GM18511 (cell line): ENCODE measurements at regions not wholly inside any gene's neighbourhood (a gene's known extent, or its start where the extent isn't known, plus 50 kb on each side); places are given as distances from the start of the nearest gene placed in this dataset.

Source experiments
- ATAC-seq: cut with Tn5 transposase; IDR thresholded peaks from one replicate; pipeline ENCODE4 v1.9.1; 2021; ENCODE audit warnings: mild to moderate bottlenecking, moderate library complexity; ENCODE audit not compliant: unreplicated experiment

DNA sequence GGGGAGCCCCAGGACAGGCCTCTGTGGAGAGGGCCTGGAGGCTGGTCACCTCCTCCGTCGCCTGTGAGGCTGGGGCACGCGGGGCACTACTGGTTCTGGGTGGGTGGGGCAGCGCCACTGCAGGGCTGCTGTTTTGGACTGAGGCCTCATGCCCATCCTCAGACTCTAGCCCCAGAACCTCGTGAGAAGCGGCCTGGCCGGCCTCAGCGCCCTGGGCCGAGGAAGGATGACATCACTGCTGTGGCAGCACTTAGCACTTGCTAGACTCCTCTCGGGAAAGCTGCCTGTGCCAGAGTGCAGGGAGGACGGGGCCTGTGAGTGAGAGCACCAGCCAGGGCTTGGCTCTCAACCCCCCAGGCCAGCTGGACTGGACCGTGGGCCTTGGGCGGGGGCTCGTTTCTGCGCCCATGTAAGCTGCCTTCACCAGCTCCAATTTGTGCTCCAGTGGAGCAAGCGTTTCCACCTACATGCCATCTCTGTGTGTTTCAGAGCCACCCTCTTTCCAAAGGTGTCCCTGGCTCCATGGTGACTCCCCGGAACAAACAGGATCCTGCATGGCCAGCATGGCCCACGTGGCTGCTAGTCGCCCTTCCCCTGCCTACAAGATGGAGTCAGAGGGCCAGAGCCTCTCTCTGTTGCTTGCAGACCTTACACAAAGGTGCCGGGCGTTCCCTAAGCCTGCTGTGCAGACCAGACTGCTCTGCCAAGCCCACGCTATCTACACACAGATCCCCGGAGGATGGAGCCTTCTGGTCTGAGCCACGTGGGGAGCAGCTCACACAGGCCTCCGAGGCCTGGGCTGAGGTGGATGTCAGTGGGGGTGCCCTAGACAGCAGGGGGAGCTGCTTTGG, 102.9 kb downstream of the CTTN start:
- no peak for ATAC-seq

DNA sequence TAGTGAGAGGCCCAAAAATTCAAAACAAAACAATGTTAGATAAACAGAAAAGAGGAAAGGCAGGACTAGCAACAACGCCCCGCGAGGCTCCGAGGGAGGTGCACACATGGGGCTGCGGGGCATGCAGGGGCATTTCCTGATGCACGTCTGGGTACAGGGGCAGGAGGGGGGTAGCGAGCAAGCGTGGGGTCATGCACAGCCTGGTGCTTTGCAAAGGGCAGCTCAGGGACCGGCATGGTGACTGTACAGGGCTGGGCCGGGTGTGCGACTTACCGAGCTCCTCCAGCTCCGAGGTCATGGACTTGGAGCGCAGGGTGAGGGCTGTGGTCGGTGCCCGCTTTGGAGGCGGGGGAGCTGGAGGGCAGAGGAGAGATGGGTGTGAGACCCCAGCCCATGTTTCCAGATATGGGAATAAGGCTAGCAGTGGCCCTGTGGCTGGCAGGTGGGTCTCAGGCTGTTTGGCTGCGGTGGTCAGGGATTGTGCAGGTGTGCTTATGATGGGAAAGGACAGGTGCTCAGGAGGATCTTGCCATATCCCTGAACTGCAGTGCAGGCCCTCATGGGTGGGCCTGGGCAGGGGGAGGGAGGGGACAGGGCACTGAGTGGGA, 103.7 kb downstream of the CTTN start:
- no peak for ATAC-seq

DNA sequence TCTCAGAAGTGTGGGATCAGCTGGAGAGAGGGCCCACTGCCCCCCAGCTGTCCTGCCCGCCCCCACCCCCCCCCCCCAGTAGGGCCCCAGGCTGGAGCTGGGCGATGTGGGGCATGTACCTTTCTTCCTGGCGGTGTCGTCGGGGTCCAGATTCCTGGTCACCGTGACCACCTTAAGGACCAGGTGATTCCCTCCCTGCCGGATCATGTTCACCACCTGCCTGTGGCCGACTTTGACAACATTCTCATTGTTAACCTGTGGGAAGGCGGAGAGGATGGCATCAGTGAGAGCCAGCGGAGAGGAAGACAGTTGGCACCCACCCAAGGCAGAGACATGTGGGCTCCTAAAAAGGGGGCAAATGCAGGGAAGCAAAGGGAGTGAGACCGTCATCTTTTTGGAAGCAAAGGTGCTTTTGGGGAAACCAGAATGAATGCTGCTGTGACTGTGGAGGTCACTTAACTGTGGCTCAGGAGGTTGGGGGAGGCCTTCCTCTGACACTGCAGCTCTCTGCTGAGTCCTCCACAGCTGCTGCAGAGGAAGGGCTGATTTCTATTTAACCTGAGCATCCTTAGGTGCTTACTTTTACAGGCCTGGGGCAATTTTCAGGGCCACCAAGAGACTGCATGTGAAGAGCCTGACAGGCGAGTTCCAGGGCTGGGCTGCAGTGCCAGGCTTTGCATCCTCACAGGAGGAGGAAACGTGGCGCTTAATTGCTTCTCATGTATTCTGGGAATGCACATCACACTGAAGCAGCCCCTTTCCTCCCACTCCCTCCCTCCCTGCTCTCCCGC, 104.5 kb downstream of the CTTN start:
- no peak for ATAC-seq

DNA sequence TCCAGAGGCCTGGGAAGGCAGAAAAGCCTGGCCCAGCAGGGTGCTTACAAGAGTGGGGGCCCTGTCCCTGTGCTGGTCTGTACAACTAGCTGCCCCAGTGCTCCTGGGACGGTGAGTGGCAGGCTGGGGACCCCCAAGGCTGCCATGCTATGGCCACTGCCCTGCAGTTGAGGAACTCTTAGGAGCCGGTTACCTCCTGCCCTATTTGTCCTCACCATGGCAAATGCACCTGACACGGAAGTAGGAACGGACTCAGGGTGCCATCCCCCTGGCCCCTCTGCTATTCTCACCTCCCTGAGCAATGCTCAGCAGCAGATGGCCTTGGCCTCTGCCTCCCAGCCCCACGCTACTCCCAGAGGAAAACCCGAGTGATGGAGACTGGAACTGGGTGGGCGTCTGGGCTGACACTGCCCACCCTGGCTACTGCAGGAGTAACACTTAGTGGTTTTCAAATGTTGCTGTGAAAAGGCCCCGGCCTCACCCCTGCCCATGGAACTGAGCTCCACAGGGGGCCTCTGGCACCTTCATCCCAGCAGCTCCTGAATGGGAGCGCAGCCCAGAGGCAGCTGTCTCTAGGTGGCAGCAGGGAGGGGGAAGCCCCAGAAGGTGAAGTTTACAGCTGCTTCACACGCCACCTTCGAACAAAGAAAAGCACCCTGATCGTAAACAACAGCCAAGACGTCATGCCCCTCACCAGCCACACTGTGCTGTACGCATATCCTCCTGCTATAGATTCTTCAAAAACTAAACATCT, 105.3 kb downstream of the CTTN start:
- ATAC-seq: no peak

DNA sequence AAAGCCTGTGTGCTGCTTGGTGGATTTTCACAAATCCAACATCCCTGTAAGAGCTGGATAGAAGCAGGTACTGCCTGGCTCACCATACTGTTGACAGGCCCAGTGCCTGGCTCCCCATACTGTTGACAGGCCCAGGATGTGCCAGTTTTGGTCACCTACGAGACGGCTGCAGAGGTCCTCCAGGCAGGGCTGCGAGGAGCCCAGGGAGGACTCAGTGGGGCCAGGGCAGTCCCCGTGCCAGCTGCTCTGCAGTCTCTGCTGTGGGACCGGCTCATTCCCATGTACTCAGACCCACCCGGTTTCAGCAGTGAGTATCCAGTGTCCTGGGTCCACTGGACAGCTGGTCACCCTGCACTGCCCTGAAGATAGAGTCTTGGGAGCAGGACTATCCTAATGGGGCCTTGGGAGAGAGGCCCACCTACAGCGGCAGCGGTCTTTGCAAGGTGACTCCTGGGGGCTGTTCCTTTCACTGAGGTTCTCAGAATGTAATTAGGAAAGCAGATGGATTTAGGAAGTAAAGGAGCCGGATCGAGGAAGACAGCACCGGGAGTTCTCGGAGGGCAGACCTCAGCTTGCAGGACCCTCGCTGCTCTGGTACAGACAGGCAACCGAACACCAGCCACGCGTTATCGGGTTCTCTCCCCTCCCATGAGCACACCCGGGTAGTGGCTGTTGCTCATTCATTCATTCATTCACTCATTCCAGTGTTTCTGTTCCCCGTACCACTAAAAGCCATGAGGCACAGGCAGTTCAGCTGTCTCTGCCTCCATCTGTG, 106.1 kb downstream of the CTTN start:
- no peak for ATAC-seq

DNA sequence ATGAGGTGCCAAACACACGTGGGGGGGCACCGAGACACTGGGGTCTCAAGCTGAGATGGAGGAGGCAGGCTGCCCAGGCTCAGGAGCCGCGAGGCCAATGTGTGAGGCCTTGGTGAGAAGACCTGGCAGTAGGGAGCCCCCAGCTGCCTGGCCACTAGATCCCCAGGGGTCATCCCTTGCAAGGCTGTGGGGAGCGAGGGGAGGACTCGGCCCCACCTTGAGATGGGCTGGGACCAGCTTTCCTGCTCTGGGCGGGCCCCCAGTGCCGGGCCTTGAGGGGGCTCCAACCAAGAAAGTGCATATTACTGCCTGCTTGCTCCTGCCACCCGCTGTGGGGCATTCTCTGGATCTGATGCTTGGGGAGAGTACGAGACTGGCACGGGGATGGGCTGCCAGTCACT, 107.0 kb downstream of the CTTN start:
- no peak for ATAC-seq

DNA sequence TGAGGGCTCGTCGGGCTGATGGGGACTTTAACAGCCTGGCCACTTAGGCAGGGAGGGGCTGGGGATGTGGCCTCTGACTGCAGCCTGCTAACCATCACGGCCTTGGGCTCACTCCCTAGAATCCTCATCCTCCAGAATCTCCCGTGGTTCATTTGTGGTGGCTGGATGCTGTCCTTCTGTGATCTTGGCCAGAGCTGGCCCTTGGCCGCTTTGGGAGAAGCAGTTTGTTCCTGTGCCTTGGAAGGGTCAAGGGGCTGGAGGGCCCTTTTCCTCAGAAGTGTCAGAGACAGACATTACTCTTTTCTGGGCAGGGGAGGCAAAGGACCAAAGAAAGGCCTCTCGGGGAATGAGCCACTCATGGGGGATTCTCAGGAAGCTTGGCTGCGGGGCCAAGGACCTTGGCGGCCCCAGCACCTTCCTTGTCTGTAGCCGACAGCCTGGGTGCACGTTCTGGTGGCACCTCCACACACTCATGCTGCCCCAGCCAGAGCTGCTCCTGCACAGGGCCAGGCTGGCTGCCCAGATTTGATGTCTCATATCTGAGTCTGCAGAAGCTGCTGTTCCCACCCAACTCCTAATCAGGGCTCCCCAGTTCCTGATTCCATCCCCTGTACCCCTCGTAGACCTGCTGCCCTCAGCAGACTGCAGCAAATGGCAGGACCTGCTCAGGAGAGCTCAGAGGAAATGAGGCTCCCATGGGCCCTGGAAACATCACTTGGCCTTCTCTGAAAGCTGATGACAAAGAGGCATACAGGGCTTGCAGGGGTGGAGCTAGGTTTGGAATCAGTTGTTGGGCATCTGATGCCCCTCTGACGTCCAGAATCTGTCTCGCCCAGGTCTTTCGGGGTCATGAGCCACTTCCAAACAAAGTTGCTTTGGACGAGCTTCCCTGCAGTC, 107.7 kb downstream of the CTTN start:
- no peak for ATAC-seq

DNA sequence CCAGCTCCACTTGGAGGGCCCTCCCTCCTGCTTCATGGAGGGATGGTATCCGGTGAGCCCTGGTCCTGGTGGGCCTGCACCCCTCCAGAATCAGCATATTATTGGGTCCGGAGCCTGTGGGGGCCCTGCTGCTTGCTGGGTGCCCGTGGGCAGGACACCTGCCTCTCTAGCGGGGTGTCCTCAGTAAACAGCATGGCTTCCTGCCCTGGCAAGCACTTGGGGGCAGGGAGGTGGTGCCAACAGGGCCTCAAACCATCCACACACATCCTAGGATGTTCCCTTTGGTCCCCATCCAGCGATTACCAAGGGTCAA, 108.3 kb downstream of the CTTN start:
- no peak for ATAC-seq

DNA sequence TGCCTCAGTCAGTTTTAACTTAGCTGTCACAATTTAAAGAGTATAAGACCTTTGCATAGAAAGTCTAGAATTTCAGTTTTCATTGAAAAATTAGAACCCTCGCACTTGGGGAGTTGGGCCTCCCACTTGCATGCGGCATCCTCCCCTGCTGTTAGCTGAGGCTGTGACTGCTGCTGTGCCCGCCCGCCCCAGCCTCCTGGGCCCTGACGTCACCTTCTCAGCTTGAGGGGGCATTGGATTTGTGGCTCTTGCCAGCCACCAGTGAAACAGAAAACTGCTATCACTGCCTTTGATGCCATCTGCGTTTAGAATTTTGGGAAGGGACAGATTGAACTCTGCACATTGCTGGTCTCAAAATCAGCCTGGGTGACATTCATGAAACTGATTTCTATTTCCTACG, 108.7 kb downstream of the CTTN start:
- no peak for ATAC-seq

DNA sequence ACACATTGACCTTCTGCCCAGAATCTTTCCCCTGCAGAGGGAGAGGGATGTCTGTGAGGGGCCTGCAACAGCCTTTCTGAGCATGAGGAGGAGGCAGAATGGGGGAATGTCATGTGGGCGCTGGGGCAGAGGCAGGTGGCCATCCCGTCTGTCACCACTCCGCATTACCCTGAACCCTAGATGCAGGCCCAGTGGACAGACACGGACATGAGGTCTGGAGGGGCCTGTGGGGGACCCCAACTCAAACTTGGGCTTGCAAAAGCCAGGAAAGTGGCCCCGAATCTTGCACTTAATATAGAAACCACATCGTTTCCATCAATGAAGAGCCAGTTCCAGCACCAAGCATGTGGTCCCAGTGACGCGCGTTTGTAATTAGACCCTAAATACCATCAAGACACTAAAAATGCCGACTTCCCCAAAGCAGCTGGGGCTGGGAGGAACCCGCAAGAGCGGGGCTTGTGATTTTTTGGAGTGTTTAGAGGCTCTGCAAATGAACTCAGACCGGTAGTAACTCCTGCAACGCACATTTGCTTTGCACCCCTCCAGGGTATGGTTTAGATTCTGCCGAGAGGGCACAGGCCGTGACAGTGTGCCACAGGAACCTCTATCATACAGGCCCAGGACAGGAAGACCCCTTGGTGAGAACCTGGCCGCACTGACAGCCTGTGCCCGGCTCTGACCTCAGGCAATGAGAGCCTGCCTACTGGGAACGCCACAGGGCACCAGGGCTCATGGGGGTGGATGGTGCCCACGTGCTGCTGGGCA, 109.3 kb downstream of the CTTN start:
- no peak for ATAC-seq

DNA sequence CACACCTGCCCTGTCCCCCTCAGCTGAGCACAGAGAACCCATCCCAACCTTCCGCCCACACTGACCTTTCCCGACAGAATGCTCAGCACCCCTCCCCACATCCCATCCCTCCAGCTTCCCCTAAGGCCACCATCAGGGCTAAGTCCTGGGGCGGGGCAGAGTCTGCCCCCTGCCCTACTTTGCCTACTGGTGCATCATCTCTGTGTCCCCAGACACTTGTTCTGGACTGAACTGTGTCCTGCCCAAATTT, 109.8 kb downstream of the CTTN start:
- ATAC-seq: no peak

DNA sequence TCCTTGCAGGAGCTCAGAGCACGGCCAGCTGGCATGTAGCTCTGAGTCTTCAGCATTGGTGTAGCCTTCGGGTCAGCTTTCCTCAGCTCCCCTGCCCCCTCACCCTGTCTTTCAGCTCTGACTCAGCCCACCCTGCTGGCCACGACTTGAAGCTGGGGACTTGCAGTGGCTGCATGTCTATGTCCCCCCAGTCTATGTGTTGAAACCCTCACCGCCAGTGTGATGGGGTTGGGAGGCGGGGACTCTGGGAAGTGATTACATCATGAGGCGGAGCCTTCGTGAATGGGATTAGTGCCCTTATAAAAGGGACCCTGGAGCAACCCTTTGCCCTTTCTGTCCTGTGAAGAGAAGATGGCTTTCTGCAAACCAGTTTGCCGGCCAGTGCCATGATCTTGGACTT, 111.1 kb downstream of the CTTN start:
- ATAC-seq: no peak

DNA sequence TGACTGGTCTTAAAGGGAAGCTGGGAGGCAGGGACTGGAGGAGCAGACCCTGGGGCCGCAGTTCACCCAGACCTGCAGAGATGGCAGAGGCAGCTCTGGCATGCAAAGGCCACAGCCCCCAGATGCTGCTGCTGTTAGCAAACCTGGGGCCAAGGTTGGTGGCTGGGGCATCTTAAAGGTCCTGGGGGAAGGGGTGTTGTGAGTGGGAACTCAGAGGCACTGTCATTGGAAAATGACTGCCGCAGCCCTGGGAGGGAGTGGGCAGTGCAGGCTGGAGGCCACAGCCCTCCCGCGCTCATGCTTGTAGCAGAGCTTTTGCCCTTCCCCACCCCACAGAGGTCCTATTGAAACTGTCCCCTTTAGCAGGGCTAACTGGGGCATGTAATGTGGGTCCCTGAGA, 111.8 kb downstream of the CTTN start:
- ATAC-seq: no peak

DNA sequence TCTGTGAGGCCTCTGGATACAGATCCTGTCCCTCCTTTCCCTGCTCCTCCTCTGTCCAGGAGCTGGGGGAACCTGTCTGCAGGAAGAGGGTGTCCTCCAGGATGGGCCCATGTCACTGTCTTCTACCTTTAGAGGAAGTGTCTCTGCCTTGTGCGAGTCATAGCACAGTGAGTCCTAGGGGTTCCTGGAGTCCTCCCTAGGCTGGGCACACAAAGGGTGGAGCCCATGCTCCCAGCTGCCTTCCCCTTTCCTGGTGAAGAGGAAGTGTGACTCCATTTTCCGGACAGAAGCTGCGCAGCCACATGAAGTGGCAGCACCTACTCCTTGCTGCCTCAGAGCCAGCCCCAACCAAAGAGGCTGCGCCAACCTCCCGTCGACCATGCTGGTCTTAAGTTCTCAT, 112.2 kb downstream of the CTTN start:
- ATAC-seq: no peak

DNA sequence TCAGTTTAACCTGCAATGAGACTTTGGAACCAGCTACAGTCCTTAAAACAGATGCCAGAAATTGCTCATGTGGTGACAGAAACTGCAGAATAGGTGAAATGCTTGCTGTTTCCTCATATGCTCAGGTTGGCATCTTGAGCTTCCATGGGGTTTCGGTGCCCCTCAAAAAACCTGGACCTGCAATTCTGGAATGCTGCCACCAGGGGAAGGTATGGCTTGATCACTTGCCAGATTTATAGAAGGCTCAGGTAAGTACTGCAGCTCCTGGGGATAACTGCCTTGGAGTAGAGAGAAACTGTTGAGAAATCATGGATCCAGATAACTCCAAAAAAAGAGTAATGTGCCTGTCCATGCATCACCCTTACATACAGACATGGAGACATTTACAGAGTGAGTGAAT, 113.0 kb downstream of the CTTN start:
- no peak for ATAC-seq

DNA sequence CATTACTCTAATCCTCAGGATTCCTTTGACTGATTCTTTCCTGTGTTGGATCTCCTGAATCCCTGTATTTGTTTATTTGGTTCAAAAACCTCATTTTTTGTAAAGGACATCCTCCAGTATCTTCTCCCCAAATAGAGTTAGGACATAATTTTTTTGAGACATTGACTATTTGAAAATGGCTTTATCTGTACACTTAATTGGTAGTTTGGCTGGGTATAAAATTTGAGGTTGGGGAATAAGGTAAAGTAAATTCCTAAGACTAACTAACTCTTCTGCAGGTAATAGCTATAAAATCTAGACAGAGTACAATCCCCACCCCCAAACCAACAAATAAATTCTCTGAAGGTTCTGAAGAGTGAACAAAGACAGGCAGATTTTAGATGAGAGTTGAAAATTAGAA, 114.4 kb downstream of the CTTN start:
- no peak for ATAC-seq

DNA sequence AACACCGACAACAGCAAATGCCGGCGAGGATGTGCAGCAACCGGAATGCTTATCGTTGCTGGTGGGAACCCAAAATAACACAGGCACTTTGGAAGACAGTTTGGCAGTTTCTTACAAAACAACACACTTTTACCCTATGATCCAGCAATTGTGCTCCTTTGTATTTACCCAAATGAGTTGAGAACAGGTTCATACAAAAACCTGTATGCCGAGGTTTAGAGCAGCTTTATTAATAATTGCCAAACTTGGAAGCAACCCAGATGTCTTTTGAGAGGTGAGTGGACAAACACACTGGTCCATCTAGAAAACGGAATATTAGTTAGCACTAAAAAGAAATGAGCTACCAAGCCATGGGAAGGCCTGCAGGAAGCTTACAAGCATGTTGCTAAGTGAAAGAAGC, 118.9 kb downstream of the CTTN start:
- ATAC-seq: no peak

DNA sequence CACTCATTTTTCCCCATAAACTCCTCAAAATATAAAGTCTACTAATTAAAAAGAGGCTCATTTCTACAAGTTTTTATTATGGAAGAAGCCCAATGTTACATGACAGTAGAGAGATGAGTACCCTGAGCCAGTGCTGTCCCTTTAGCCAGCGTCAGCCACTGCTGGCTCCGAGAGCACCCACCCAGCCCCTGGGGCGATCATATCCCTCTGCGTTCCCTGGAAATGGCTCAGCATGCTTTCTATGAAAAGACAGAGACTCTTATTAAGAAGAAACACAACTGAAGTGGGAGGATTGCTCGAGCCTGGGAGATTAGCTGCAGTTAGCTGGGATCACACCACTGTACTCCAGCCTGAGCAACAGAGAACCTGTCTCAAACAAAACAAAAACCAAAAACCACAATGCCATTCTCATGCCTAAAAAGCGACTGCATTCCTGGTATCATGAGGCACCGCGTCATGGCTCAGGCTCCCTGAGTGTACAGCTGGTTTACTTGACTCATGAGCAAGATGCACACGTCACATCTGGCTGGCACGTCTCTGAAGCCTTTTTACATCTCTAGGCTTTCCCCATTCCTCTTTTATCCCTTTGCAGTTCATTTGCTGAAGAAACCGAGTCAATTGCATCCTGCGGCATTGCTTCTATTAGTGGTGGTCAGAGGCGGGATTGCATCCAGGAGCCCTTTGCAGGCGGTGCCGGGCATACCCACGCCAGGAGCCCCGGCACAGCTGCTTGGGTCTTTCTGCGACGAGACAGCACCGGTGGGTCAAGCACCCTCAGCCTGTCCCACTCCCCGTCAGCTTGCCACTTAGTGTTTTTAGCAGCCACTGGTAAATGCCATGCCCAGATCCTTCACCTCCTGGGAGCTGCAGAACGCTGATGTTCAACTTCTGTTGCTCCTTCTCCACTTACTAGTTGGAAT, 119.9 kb downstream of the CTTN start:
- ATAC-seq: no peak
